ENCODE measurements at regions not wholly inside any gene's neighbourhood (a gene's known extent, or its start where the extent isn't known, plus 50 kb on each side); places are given as distances from the start of the nearest gene placed in this dataset.
A peak's percentile ranks its signal among the peaks of the same experiment; 100 is the strongest.

- no peak overlapping the region for H3K27ac ChIP-seq (ENCODE audit: low read depth in 2 of 2, low read length in 1 of 2)
- no peak for TF ChIP-seq POLR2AphosphoS5 (IDR thresholded peaks at IDR 0.05; ENCODE audit: low read depth, low read length)
- TF ChIP-seq GATA2 (CRISPR knock-in tag; IDR thresholded peaks at IDR 0.05): no peak
- no peak for TF ChIP-seq CHD2 (IDR thresholded peaks at IDR 0.05; ENCODE audit: low read length, partially characterized antibody)
- no peak for TF ChIP-seq SMC3 (IDR thresholded peaks at IDR 0.05; ENCODE audit: low read depth, low read length)
- no peak for TF ChIP-seq MEF2A (IDR thresholded peaks at IDR 0.05; ENCODE audit: borderline replicate concordance, low read depth)
- TF ChIP-seq RXRA (IDR thresholded peaks at IDR 0.05; ENCODE audit: borderline replicate concordance, low read depth): no peak
- no peak for TF ChIP-seq IRF3 (IDR thresholded peaks at IDR 0.05; ENCODE audit: low read depth, low read length)
- TF ChIP-seq TEAD4 (IDR thresholded peaks at IDR 0.05; ENCODE audit: borderline replicate concordance, insufficient read depth): no peak
- TF ChIP-seq REST (IDR thresholded peaks at IDR 0.05; ENCODE audit: low read depth, low read length): no peak
- TF ChIP-seq FOXJ3 (CRISPR knock-in tag; IDR thresholded peaks at IDR 0.05): no peak
- no peak for TF ChIP-seq EZH2phosphoT487 (IDR thresholded peaks at IDR 0.05; ENCODE audit: borderline replicate concordance, low read depth)
- no peak for TF ChIP-seq PBX3 (IDR thresholded peaks at IDR 0.05)
- no peak for TF ChIP-seq GABPA (IDR thresholded peaks at IDR 0.05; ENCODE audit: low read depth)
- no peak for TF ChIP-seq EP300 (IDR thresholded peaks at IDR 0.05; ENCODE audit: borderline replicate concordance in 1 of 2, low read depth in 1 of 2, low read length in 1 of 2)
- no peak for TF ChIP-seq TCF12 (IDR thresholded peaks at IDR 0.05)
- no peak for TF ChIP-seq MXI1 (IDR thresholded peaks at IDR 0.05; ENCODE audit: low read depth, low read length)
- no peak for TF ChIP-seq TAF1 (IDR thresholded peaks at IDR 0.05; ENCODE audit: borderline replicate concordance, low read depth, low read length)
- no peak for TF ChIP-seq USF1 (IDR thresholded peaks at IDR 0.05; ENCODE audit: borderline replicate concordance, low read depth)
- no peak for TF ChIP-seq RFX5 (IDR thresholded peaks at IDR 0.05; ENCODE audit: low read length)
- TF ChIP-seq RCOR1 (IDR thresholded peaks at IDR 0.05; ENCODE audit: low read length): no peak
- H3K9me2 ChIP-seq: no peaks in the 10 kb centered on the region
- no peaks in the 10 kb centered on the region for H3K79me2 ChIP-seq (ENCODE audit: insufficient read depth)
- H3F3A ChIP-seq (replicated peaks; ENCODE audit: insufficient read depth): no peaks in the 10 kb centered on the region
- no peaks in the 10 kb centered on the region for H3K9me3 ChIP-seq
- H3K4me1 ChIP-seq (ENCODE audit: control insufficient read depth in 1 of 2, insufficient read depth in 2 of 2, low read depth in 1 of 2, low read length in 1 of 2): no peaks in the 10 kb centered on the region
- WGBS (ENCODE audit: low lambda C conversion rate): 12% methylated on average over 6 of the region's 6 CpGs
- CTCF ChIA-PET: no interaction called here
- H3K27me3 ChIP-seq (ENCODE audit: insufficient read depth): 0 out of 2 replicates have a peak, but pooled peaks cover 9% of the 10 kb centered on the region
- POLR2A ChIA-PET: no interaction called here
- no peak overlapping the region for H3K4me3 ChIP-seq (ENCODE audit: low read depth in 2 of 2, low read length in 1 of 2)
- H3K4me2 ChIP-seq: peak overlapping the region; percentile 27; the same call in 1 of the 2 replicates
- no peak for DNase-seq
- no peak overlapping the region for H2AFZ ChIP-seq (ENCODE audit: low read depth)
- H3K9ac ChIP-seq: no peak overlapping the region
- H3K36me3 ChIP-seq (replicated peaks in 1 of 2; ENCODE audit: control insufficient read depth in 1 of 2, insufficient read depth in 2 of 2, low read length in 1 of 2): no peaks in the 10 kb centered on the region
- no peaks in the 10 kb centered on the region for H4K20me1 ChIP-seq (ENCODE audit: insufficient read depth)
These were observed 86.2 kb upstream of the PPM1H start for GRCh38 chr12:63021116-63021515.

Data from SK-N-SH (cell line).